Stimulated activated CD8-positive, alpha-beta memory T cell treated with anti-CD3 and anti-CD28 coated beads, Interleukin-4, amount 100 ng/mL, for 48 hours (primary cell): ENCODE measurements at regions not wholly inside any gene's neighbourhood (a gene's known extent, or its start where the extent isn't known, plus 50 kb on each side); places are given as distances from the start of the nearest gene placed in this dataset.
"Not testable (repeated sequence)": the region's sequence is repeated elsewhere in the genome, so short reads cannot be mapped to it uniquely, and the experiment has no call there.

Experiments
- DNase-seq: peaks from one replicate; pipeline ENCODE4 v3.0.0-alpha.2; 2020

- no peak for DNase-seq
Observed at GRCh38 chr10:33952692-33953360, 618.4 kb upstream of the NRP1 start.

DNA sequence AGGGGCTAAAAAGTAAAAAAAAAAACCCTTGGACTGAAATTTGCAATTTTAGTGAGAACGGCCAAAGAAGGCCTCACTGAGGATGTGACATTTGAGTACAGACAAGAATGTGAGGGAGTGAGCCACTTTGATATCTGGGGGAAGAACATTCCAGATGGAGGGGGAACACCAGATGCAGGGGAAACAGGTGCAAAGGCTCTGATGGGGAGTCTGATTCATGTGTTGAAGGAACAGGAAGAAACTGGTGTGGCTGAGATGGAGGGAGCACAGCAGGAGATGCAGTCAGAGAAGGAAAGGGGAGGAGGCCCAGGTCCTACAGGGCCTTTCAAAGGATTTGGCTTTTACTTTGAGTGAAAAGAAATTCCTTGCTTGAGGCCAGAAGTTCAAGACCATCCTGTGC, 615.7 kb upstream of the NRP1 start:
- no peak for DNase-seq

DNA sequence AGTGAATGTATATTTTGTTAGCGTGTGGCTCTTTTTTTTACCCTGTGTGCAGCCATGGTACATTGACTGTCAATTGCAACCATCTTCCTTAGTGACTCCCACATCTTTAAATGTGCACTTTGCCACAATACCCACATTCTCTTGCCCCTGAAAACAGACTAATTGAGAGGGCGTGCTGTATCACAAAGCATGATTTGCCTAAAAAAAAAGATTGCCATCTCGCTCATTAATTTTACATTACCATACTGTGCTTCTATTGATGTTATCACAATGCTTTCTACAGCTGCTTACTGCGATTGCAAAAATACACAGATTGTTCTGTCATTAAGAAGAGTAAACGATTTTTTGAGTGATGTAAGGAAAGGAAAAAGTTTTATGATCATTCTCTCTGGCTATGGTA, 613.1 kb upstream of the NRP1 start:
- no peak for DNase-seq

DNA sequence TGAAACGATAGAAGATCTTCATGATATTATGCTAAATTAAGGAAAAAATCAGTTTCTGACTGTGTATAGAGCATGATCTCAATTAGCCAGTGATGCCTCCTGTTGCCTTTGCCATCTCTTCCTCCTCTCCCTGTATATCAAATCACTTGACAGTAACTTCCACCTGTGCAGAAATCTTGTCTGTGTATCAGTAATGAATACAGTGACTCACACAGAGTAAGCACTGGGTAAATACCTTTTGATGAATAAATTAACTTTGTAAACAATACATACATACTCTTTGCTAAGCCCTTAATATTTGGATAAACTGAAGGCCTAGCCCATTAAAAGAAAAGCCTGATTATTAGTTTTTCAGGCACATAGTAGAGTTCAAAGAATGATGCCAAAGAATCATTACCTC, 610.6 kb upstream of the NRP1 start:
- DNase-seq: no peak

DNA sequence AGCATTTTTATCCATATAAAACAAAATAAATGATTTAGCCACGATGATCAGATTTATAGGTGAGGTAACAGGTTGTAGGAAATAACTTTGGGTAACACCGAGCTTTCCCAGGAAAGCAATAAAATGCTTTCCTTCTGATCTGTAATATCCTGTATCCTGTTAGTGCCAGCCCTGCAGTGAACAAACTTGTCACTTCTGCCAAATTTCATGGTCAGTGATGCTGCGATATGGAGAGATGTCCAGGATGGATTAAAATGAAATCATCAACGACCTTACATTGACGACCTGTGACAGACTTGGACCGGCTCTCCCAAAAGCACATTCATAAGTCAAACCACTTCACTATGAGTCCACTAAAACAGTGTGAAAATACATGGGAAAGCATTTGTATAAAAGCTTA, 608.0 kb upstream of the NRP1 start:
- no peak for DNase-seq

DNA sequence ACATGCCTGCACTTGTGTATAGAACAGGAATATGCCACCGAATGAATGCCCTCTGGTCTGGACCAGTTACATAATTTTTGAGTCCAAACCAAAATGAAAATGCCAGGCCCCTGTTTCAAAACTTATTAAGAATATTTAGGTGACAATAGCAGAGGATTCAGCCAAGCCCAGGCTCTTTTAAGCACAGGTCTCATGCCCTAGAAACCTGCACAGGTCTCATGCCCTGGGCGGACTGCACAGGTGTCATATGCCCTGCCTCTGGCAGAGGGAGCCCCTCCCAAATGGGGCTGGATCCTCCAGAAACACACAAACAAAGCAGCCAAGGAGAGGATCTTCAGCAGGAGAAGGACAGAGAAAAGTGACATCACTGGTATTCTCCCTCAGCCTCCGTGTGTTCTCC, 605.4 kb upstream of the NRP1 start:
- DNase-seq: no peak

- no peak for DNase-seq
Observed at GRCh38 chr10:33939410-33939809, 604.9 kb upstream of the NRP1 start.

DNA sequence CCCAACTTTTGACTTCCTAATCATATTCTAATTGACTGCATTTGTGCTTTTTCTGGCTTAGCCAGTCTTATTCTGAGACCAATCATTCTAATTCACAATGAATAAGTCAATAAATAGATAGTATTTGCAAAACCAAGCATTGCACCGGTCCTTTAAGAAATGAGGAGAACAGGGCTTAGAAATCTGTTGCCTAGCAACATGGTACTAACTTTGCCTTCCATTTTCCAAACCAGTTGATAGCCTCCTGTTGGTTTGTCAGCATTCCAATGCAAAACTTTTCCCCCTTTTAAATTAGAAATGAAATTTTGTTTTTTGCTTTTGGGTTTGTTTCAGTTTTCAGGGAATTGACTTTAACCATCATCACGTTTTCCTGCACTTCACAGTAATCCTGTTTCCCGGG, 603.5 kb upstream of the NRP1 start:
- no peak for DNase-seq

GRCh38 chr10:33937036-33937730, 602.7 kb upstream of the NRP1 start:
- no peak for DNase-seq

DNA sequence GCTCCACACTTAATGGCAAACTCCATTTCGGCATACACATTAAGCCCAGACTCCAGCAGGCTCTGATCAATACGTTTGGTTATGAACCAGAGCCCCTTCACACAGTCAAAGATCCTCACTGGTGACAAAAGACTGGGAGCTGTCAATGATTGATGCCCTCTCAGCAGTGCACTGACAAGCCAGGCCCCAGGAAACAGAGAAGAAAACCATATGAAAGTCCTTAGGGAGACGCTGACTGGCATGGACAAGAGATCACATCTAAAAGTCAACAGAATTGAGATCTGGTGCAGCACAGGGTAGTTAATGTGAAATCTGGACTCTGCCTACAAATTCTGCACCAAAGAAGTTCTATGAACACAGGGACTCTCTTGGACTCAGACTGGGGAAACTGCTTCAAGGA, 600.9 kb upstream of the NRP1 start:
- DNase-seq: no peak

- no peak for DNase-seq
Observed at GRCh38 chr10:33930079-33930478, 595.6 kb upstream of the NRP1 start.

DNA sequence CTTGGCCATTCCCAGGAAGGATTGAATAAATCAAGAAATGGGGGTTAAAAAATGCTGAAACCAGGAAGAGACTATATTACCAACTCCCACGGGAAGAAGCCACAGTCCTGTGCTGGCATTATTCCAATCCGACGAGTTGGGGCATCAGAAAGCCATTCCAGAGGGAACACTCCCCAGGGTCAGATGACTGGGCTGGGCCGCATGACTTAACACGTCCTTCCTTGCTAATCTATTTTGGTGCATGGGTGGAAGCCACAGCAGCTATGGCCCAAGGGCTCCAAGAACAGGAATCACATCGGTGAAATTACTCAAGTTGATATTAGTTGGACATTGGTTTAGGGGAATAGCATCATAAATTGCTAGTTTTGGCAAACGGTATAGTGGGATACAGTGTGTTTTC, 592.9 kb upstream of the NRP1 start:
- no peak for DNase-seq

DNA sequence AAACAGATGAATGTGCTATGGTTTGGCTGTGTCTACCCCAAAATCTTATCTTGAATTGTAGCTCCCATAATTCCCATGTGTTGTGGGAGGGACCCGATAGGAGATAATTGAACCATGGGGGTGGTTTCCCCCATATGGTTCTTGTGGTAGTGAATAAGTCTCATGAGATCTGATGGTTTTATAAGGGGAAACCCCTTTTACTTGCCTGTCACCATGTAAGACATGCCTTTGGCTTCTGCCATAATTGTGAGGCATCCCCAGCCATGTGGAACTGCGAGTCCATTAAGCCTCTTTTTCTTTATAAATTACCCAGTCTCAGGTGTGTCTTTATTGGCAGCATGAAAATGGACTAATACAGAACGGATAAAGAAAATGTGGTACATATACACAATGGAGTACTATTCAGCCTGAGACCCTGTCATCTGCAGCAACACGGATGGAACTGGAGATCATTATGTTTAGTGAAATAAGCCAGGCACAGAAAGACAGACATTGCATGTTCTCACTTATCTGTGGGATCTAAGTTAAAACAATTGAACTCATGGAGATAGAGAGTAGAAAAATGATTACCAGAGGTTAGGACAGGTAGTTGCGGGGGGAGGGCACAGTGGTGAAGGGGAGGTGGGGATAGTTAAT, 587.6 kb upstream of the NRP1 start:
- DNase-seq: no peak

GRCh38 chr10:33920351-33920750, 585.9 kb upstream of the NRP1 start:
- DNase-seq: no peak

DNA sequence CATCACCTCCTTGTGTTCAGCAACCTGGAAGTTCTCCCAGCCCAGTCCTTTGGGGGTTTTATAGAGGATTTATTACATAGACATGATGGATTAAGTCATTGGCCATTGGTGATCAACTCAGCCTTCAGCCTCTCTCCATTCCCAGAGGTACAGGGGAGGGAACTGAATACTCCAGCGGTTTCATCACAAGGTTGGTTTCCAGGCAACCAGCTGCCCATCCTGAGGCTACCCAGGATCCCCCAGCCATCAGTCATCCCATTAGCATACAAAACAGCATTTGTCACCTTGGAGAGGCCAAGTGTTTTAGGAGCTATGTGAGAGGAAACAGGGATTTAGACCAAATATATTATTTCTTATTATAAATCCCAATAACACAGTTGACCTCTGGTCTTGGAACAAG, 584.8 kb upstream of the NRP1 start:
- no peak for DNase-seq

- DNase-seq: no peak
Observed at GRCh38 chr10:33917069-33917780, 582.8 kb upstream of the NRP1 start.

- no peak for DNase-seq
Observed at GRCh38 chr10:33914746-33915145, 580.3 kb upstream of the NRP1 start.

DNA sequence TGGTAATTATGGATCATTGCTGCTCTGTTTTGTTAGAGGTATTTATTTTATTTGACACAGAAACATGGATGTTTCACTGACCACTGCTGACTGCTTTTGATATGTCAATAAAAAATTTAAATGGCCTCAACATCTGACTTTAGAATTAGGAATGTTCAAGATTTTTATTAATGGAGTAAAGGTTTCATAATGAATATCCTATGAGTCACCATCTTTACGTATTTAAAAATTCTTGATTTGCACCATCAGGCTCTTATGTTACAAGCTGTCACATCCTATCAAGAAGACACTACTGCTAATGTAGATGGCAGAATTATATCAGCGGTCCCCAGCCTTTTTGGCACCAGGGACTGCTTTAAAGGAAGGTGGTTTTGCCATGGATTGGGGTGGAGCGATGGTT, 578.7 kb upstream of the NRP1 start:
- no peak for DNase-seq

GRCh38 chr10:33909476-33909875, 575.0 kb upstream of the NRP1 start:
- not testable (repeated sequence) for DNase-seq

DNA sequence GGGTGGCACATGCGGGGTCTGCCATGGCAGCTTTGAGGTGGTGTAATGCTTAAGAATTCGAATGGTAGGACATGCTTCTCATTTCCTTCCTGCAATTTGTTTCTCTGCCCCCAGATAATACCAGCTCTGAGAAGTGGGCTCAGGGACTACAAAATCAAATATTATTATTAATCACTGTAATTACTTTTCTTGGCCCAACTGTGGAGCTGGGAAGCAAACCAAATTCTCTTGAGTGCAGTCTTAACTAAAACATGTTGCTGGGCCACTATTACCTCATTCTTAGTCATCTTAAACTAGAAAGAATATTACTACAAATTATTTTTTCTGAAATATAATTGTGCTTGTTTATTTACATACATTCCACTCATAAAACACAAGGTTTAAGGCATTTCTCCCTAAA, 566.7 kb upstream of the NRP1 start:
- no peak for DNase-seq

- DNase-seq: no peak
Observed at GRCh38 chr10:33900596-33900995, 566.1 kb upstream of the NRP1 start.

GRCh38 chr10:33899578-33900531, 565.4 kb upstream of the NRP1 start:
- no peak for DNase-seq

DNA sequence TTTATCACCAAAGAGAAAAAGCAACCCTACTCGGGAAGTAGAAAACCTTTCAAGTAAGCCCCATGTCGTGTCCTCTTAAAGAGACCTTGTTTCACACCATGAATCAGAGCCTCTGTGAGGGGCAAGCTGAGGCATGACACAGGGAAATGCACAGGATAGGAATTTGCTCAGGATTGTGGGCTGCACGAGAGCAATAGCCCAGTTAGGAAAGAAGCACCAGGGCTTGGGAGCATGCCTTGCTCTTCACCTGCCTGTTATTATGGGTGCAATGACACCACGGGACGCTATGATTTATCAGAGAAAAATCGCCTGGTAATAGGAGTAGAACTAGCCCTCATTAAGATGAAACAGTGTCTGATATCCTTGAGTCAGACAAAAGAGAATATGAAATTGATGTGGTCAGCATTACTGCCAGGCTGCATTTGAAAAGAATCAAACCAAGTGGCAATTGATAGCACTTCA, 562.9 kb upstream of the NRP1 start:
- no peak for DNase-seq
